Caco-2 (cell line): ENCODE measurements at regions not wholly inside any gene's neighbourhood (a gene's known extent, or its start where the extent isn't known, plus 50 kb on each side); places are given as distances from the start of the nearest gene placed in this dataset.

Experiments used
- BruUV-seq: library from RNA; stranded (reverse); fragments of 400-500 nt; replicated peaks from 2 replicates; lab custom pipeline; 2021; lab: Mats Ljungman, UMichigan
- CTCF ChIA-PET: fragments of 300-600 bp; sonication (Branson Sonifier 250); formaldehyde crosslinking; loops from one replicate; lab custom pipeline; 2022; ENCODE audit warnings: antibody characterized with exemption; lab: Charles Lee
- POLR2A ChIA-PET: fragments of 300-600 bp; sonication (Branson Sonifier 250); formaldehyde crosslinking; loops from one replicate; lab custom pipeline; 2022; ENCODE audit warnings: antibody characterized with exemption; lab: Charles Lee
- DNase-seq, 2 experiments: peaks; one replicate each; pipeline versions ENCODE4 v3.0.0 to v3.0.0-alpha.2; 2020 to 2022
- H3K27me3 ChIP-seq: replicated peaks from 2 replicates; pipeline ENCODE4 v1.6.0; 2011; ENCODE audit warnings: low read length; ENCODE audit not compliant: control insufficient read depth, insufficient read depth
- H3K36me3 ChIP-seq: 2 replicates; pipeline ENCODE4 v1.5.1; 2011; ENCODE audit warnings: low read length; ENCODE audit not compliant: control insufficient read depth, insufficient read depth
- H3K4me1 ChIP-seq: fragments of 250-450 bp; sonication (Bioruptor Pico); 2 replicates; pipeline ENCODE4 v1.5.1; 2020; ENCODE audit warnings: mild to moderate bottlenecking
- H3K4me3 ChIP-seq: 2 replicates; pipeline ENCODE4 v1.5.1; 2011; ENCODE audit warnings: low read depth, mild to moderate bottlenecking, control low read depth, low read length
- H3K9me3 ChIP-seq: fragments of 250-450 bp; sonication (Bioruptor Pico); 2 replicates; pipeline ENCODE4 v1.5.1; 2020; ENCODE audit warnings: mild to moderate bottlenecking, moderate library complexity
- H3K27ac Mint-ChIP-seq: one replicate; pipeline ENCODE4 v1.8.0; 2022; ENCODE audit warnings: mixed read lengths; ENCODE audit not compliant: unreplicated experiment
- H3K27me3 Mint-ChIP-seq: one replicate; pipeline ENCODE4 v1.8.0; 2022; ENCODE audit warnings: mixed read lengths; ENCODE audit not compliant: insufficient read depth, unreplicated experiment
- H3K36me3 Mint-ChIP-seq: one replicate; pipeline ENCODE4 v1.8.0; 2022; ENCODE audit warnings: mild to moderate bottlenecking, mixed read lengths; ENCODE audit not compliant: insufficient read depth, unreplicated experiment
- H3K4me1 Mint-ChIP-seq: one replicate; pipeline ENCODE4 v1.8.0; 2022; ENCODE audit warnings: low read depth, mixed read lengths; ENCODE audit not compliant: unreplicated experiment
- H3K4me3 Mint-ChIP-seq: one replicate; pipeline ENCODE4 v1.8.0; 2022; ENCODE audit warnings: mild to moderate bottlenecking, moderate library complexity, mixed read lengths; ENCODE audit not compliant: unreplicated experiment
- H3K9me3 Mint-ChIP-seq: one replicate; pipeline ENCODE4 v1.8.0; 2022; ENCODE audit warnings: mixed read lengths; ENCODE audit not compliant: unreplicated experiment
- CTCF ChIP-seq, 2 experiments: fragments of 200-600 bp in 1 of 2; IDR thresholded peaks; 1 replicate in 1 of 2; 2 replicates in 1 of 2; pipeline versions ENCODE4 v1.5.1 to v1.8.0; 2011 to 2022; ENCODE audit warnings: antibody characterized with exemption in 1 of 2, control low read depth in 1 of 2, inconsistent platforms in 1 of 2, low read depth in 1 of 2, low read length in 1 of 2, mild to moderate bottlenecking in 1 of 2, moderate library complexity in 1 of 2; ENCODE audit not compliant: insufficient read depth in 1 of 2, severe bottlenecking in 1 of 2, unreplicated experiment in 1 of 2
- intact Hi-C: fragments of 100-400 bp; cut with micrococcal nuclease; formaldehyde crosslinking; loops from one replicate; pipeline ENCODE4 v1.10.0; 2022; ENCODE audit not compliant: unreplicated experiment

- H3K36me3 ChIP-seq, result no peaks in the 10 kb centered on the region
- H3K4me1 Mint-ChIP-seq, result no peaks in the 10 kb centered on the region
- no peak overlapping the region for H3K27ac Mint-ChIP-seq
- ChIA-PET CTCF (no interaction called here), POLR2A (no interaction called here)
- H3K9me3 Mint-ChIP-seq, result peaks cover 10% of the 10 kb centered on the region
- BruUV-seq, result no TSS peak
- TF ChIP-seq CTCF (IDR thresholded peaks at IDR 0.05; ENCODE audit: insufficient read depth in 1 of 2, low read depth in 1 of 2, low read length in 1 of 2, severe bottlenecking in 1 of 2, unreplicated experiment in 1 of 2), result no peak
- no peak overlapping the region for H3K4me3 ChIP-seq
- H3K27me3 ChIP-seq, result peaks cover 1% of the 10 kb centered on the region; the same call in 1 of the 2 replicates
- H3K27me3 Mint-ChIP-seq, result peaks cover 21% of the 10 kb centered on the region
- intact Hi-C loops, result no loop called here
- no peaks in the 10 kb centered on the region for H3K36me3 Mint-ChIP-seq
- no peak overlapping the region for H3K4me3 Mint-ChIP-seq
- no peaks in the 10 kb centered on the region for H3K4me1 ChIP-seq
- H3K9me3 ChIP-seq, result no peaks in the 10 kb centered on the region
- no peak for DNase-seq
These were observed 57.4 kb upstream of the SIMC1 start for GRCh38 chr5:176180781-176181180.

- BruUV-seq, result no TSS peak
- H3K4me3 ChIP-seq, result no peak overlapping the region
- intact Hi-C loops, result no loop called here
- H3K4me1 Mint-ChIP-seq, result no peaks in the 10 kb centered on the region
- H3K27ac Mint-ChIP-seq, result no peak overlapping the region
- no peaks in the 10 kb centered on the region for H3K36me3 Mint-ChIP-seq
- H3K36me3 ChIP-seq, result no peaks in the 10 kb centered on the region
- H3K27me3 Mint-ChIP-seq, result peaks cover 21% of the 10 kb centered on the region
- ChIA-PET CTCF (no interaction called here), POLR2A (no interaction called here)
- peaks cover 10% of the 10 kb centered on the region for H3K9me3 Mint-ChIP-seq
- no peaks in the 10 kb centered on the region for H3K4me1 ChIP-seq
- no peak for TF ChIP-seq CTCF (IDR thresholded peaks at IDR 0.05; ENCODE audit: insufficient read depth in 1 of 2, low read depth in 1 of 2, low read length in 1 of 2, severe bottlenecking in 1 of 2, unreplicated experiment in 1 of 2)
- no peak for DNase-seq
- H3K27me3 ChIP-seq, result peaks cover 1% of the 10 kb centered on the region; the same call in 1 of the 2 replicates
- no peaks in the 10 kb centered on the region for H3K9me3 ChIP-seq
- no peak overlapping the region for H3K4me3 Mint-ChIP-seq
These were observed 56.9 kb upstream of the SIMC1 start for GRCh38 chr5:176181271-176181855.

- Mint-ChIP-seq H3K9me3 (peaks cover 5% of the 10 kb centered on the region), H3K36me3 (no peaks in the 10 kb centered on the region), H3K27me3 (peaks cover 15% of the 10 kb centered on the region), H3K4me3 (no peak overlapping the region), H3K27ac (no peak overlapping the region), H3K4me1 (no peaks in the 10 kb centered on the region)
- ChIA-PET CTCF (no interaction called here), POLR2A (no interaction called here)
- H3K36me3 ChIP-seq, result no peaks in the 10 kb centered on the region
- no TSS peak for BruUV-seq
- no peak for DNase-seq
- no peak for TF ChIP-seq CTCF (IDR thresholded peaks at IDR 0.05; ENCODE audit: insufficient read depth in 1 of 2, low read depth in 1 of 2, low read length in 1 of 2, severe bottlenecking in 1 of 2, unreplicated experiment in 1 of 2)
- no peaks in the 10 kb centered on the region for H3K9me3 ChIP-seq
- intact Hi-C loops, result no loop called here
- H3K4me3 ChIP-seq, result no peak overlapping the region
- no peaks in the 10 kb centered on the region for H3K4me1 ChIP-seq
- H3K27me3 ChIP-seq, result peaks cover 1% of the 10 kb centered on the region; the same call in 1 of the 2 replicates
These were observed 54.7 kb upstream of the SIMC1 start for GRCh38 chr5:176183321-176184074.
